Large intestine (tissue), 3 donors: ENCODE measurements at regions not wholly inside any gene's neighbourhood (a gene's known extent, or its start where the extent isn't known, plus 50 kb on each side); places are given as distances from the start of the nearest gene placed in this dataset.
A peak's percentile ranks its signal among the peaks of the same experiment; 100 is the strongest.

ENCODE experiments used
- DNase-seq, 2 donors: peaks; one replicate each; pipeline versions ENCODE4 v3.0.0 to v3.0.0-alpha.2; 2013
- H3K27ac ChIP-seq: one replicate; pipeline ENCODE4 v1.5.1; 2013; ENCODE audit warnings: low read length
- H3K27me3 ChIP-seq: 2 replicates; pipeline ENCODE4 v1.6.1; 2013; ENCODE audit warnings: low read length; ENCODE audit not compliant: control insufficient read depth, insufficient read depth
- H3K36me3 ChIP-seq: 2 replicates; pipeline ENCODE4 v1.6.1; 2013; ENCODE audit warnings: low read length; ENCODE audit not compliant: control insufficient read depth, insufficient read depth
- H3K4me1 ChIP-seq: one replicate; pipeline ENCODE4 v1.6.1; 2013; ENCODE audit warnings: low read length; ENCODE audit not compliant: control insufficient read depth, insufficient read depth
- H3K4me3 ChIP-seq: one replicate; pipeline ENCODE4 v1.5.1; 2013; ENCODE audit warnings: low read length
- H3K9me3 ChIP-seq: one replicate; pipeline ENCODE4 v1.6.1; 2013; ENCODE audit warnings: mild to moderate bottlenecking, low read depth, low read length, moderate library complexity; ENCODE audit not compliant: control insufficient read depth
- WGBS: methylation state at CpG from one replicate; pipeline ENCODE4 v1.1.5; 2013; ENCODE audit warnings: low lambda C conversion rate; ENCODE audit not compliant: insufficient coverage; 5-methylcytosine and 5-hydroxymethylcytosine counted together

DNA sequence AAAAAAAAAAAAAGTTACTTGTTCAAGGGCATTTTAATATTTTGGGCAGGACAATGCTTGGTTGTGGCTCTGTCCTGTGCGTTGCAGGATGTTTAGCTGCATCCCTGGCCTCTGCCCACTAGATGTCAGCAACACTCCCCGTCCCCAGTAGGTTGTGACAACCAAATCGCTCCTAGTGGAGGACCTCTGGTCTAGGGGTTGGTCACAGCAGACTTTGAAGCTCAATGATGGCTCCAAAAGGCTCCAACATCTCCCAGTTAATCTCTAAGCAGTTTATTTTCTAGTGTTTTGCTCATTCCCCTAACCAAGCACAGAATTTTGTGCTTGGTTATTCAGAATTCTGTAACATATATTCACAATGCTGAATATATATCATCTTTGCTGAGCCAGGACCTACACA lies 67.0 kb downstream of the CHRNA1 start:
- H3K27ac ChIP-seq = no peak overlapping the region
- H3K36me3 ChIP-seq = no peaks in the 10 kb centered on the region
- WGBS = no CpG with 5 or more reads among the region's 3 CpGs
- peak; percentile 29 to 34 for DNase-seq
- no peak overlapping the region for H3K4me3 ChIP-seq
- H3K4me1 ChIP-seq = no peaks in the 10 kb centered on the region
- H3K9me3 ChIP-seq = no peaks in the 10 kb centered on the region
- H3K27me3 ChIP-seq = peaks cover 10% of the 10 kb centered on the region

- peaks cover 14% of the 10 kb centered on the region for H3K27me3 ChIP-seq
- H3K4me3 ChIP-seq = no peak overlapping the region
- no peaks in the 10 kb centered on the region for H3K36me3 ChIP-seq
- no peaks in the 10 kb centered on the region for H3K4me1 ChIP-seq
- no peak for DNase-seq
- H3K9me3 ChIP-seq = no peaks in the 10 kb centered on the region
- H3K27ac ChIP-seq = no peak overlapping the region
- WGBS = no CpG with 5 or more reads among the region's 2 CpGs
Measured at GRCh38 chr2:174694920-174695319, 69.4 kb downstream of the CHRNA1 start.

DNA sequence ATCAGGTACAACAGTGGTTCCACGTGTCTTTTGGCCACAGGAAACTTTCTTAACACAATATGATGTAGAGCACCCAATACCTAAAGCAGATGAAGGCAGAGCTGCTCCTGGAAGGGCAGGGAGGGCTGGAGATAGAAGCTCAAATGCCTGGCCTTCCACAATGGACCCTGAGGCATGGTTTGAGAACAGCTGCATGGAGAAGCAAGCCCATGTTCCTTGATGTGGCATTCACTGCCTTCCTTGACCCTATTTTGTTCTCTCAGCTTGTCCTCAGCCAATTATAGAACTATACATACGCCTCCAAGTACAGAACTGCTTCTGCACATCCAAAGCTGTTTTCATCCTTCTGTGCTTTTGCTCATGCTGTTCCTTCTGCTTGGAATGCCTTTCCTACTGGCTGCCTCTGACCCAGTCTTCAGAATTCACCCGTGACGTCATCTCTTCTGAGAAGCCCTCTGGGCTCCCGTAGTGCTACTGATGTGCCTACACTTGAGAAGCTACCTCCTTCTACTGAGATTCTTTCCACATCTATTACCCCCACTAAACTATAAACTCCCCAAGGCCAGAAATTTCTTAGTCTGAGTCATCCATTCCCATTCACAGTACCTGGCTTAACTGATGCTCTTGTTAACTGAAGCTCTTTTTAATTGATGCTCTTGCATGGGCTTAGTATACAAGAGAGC lies 69.9 kb downstream of the CHRNA1 start:
- no peak overlapping the region for H3K4me3 ChIP-seq
- no peaks in the 10 kb centered on the region for H3K4me1 ChIP-seq
- WGBS = no CpG with 5 or more reads among the region's 5 CpGs
- no peak for DNase-seq
- H3K9me3 ChIP-seq = no peaks in the 10 kb centered on the region
- no peak overlapping the region for H3K27ac ChIP-seq
- H3K36me3 ChIP-seq = no peaks in the 10 kb centered on the region
- H3K27me3 ChIP-seq = peaks cover 16% of the 10 kb centered on the region

- Histone ChIP-seq H3K4me3 (no peak overlapping the region), H3K36me3 (no peaks in the 10 kb centered on the region), H3K4me1 (no peaks in the 10 kb centered on the region), H3K9me3 (no peaks in the 10 kb centered on the region), H3K27me3 (peaks cover 16% of the 10 kb centered on the region), H3K27ac (no peak overlapping the region)
- WGBS = 100% methylated on average over 1 of the region's 5 CpGs
- no peak for DNase-seq
Measured at GRCh38 chr2:174693344-174693743, 70.9 kb downstream of the CHRNA1 start.

DNA sequence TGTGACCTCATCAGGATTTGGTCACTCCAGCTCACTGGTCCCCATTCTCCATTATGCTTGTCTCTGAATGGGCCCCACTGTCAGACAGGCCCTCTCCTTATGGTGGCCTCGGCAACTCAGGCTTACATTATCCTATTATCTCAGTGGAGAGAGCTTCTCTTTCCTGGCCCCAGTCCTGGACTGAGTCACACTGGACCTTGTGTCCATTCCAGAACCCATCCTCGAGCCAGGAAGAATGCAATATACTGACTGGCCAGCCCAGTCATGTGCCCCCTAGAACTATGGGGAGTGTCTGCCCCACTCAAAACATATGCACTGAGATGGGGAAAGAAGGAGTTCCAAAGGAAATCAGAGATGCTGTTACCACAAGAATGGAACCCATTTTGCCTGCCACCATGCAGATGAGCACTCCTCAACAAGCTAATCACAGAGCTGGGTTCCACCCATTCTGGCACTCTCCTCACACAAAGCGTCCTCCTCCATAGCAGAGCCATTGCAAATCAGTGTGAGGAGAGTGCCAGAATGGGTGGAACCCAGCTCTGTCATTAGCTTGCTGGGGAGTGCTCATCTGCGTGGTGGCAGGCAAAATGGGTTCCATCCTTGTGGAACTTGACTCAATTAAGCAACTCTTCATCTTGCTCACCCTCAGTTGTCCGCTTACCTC lies 71.9 kb downstream of the CHRNA1 start:
- no peak for DNase-seq
- no peaks in the 10 kb centered on the region for H3K9me3 ChIP-seq
- WGBS = no CpG with 5 or more reads among the region's 5 CpGs
- H3K4me1 ChIP-seq = no peaks in the 10 kb centered on the region
- H3K27ac ChIP-seq = no peak overlapping the region
- no peaks in the 10 kb centered on the region for H3K36me3 ChIP-seq
- H3K27me3 ChIP-seq = peaks cover 16% of the 10 kb centered on the region
- no peak overlapping the region for H3K4me3 ChIP-seq

DNA sequence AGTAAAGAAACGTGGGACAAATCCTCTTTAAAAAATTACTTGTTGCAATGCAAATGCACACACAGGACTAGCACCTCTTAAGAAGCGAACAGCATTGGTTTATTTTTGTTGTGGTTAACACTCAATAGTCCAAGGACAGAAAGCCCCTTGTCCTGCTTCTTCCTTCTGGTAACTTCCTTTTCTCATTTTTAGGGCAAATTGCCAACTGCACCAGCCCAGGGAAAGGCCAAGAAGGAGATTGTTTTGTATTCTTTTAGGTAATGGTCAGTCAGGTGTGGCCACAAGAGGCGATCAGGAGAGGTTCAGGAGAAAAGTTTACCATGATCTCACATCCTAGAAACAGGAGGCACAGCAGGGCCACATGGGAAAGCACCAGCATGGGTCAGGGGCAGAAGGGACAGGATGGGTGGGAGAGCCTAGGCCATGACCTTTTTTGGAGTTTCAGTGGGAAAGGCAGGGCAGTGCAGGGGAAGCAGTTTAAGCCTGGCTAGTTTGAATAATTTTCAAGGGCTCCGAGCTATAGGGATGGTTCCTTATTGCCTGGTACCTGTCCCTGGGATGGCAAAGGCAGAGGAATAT lies 73.0 kb downstream of the CHRNA1 start:
- no peaks in the 10 kb centered on the region for H3K36me3 ChIP-seq
- WGBS = 100% methylated on average over 1 of the region's 4 CpGs
- DNase-seq = no peak
- H3K4me3 ChIP-seq = no peak overlapping the region
- H3K27ac ChIP-seq = no peak overlapping the region
- no peaks in the 10 kb centered on the region for H3K9me3 ChIP-seq
- H3K27me3 ChIP-seq = peaks cover 16% of the 10 kb centered on the region
- no peaks in the 10 kb centered on the region for H3K4me1 ChIP-seq

DNA sequence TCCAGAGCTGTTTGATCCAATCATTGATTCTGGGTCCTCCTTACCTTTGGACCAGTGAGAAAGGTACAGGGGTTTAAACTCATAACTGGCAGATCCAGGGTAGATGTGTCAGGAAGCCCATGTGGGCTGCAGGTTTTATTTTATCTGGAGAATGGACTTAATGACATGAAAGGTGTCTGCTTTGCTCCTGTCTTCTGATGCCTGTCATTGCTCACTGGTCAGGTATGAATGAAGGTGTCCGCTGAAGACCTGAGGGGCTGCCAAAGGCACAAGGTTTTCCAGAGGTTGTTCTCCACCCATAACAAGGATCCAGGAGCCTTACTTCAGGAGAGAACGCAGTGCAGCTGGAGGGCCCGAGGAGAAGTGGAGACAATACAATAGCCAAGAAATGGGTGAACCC lies 74.2 kb downstream of the CHRNA1 start:
- no peak for DNase-seq
- Histone ChIP-seq H3K27ac (no peak overlapping the region), H3K36me3 (no peaks in the 10 kb centered on the region), H3K27me3 (peaks cover 13% of the 10 kb centered on the region), H3K9me3 (no peaks in the 10 kb centered on the region), H3K4me1 (no peaks in the 10 kb centered on the region), H3K4me3 (no peak overlapping the region)
- WGBS = no CpG with 5 or more reads among the region's 3 CpGs

GRCh38 chr2:174688079-174688478 lies 76.2 kb downstream of the CHRNA1 start:
- H3K4me3 ChIP-seq = no peak overlapping the region
- no peaks in the 10 kb centered on the region for H3K36me3 ChIP-seq
- peaks cover 20% of the 10 kb centered on the region for H3K27me3 ChIP-seq
- H3K27ac ChIP-seq = no peak overlapping the region
- WGBS = 54% methylated on average over 2 of the region's 2 CpGs
- H3K4me1 ChIP-seq = peaks cover 5% of the 10 kb centered on the region
- no peaks in the 10 kb centered on the region for H3K9me3 ChIP-seq
- DNase-seq = no peak

DNA sequence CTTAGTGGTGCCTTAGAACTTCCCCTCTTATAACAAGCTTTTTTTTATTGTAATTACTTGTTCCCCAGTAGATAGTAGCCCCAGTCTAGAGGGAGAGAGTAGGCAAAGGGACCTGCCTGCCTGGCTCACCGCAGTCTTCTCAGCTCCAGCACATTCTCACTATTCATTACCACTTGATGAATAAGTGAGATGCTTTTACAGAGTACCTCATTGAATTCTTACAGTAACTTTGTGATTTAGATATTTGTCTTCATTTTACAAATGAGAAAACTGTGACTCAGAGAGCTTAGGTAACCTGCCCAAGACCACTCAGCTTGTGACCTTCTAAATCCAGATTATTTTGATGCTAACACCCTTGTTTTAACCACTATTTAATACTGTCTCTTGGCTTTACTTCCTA lies 77.8 kb downstream of the CHRNA1 start:
- WGBS = no CpG with 5 or more reads among the region's 1 CpG
- H3K27me3 ChIP-seq = peaks cover 22% of the 10 kb centered on the region
- no peak overlapping the region for H3K27ac ChIP-seq
- no peaks in the 10 kb centered on the region for H3K36me3 ChIP-seq
- H3K9me3 ChIP-seq = no peaks in the 10 kb centered on the region
- H3K4me1 ChIP-seq = peaks cover 5% of the 10 kb centered on the region
- H3K4me3 ChIP-seq = no peak overlapping the region
- no peak for DNase-seq

- 0% methylated on average over 2 of the region's 10 CpGs for WGBS
- H3K36me3 ChIP-seq = no peaks in the 10 kb centered on the region
- peaks cover 16% of the 10 kb centered on the region for H3K27me3 ChIP-seq
- no peak overlapping the region for H3K27ac ChIP-seq
- DNase-seq = peak in 1 of 2 donors; percentile 59
- H3K9me3 ChIP-seq = no peaks in the 10 kb centered on the region
- peaks cover 5% of the 10 kb centered on the region for H3K4me1 ChIP-seq
- H3K4me3 ChIP-seq = peak overlapping the region; percentile 63
Measured at GRCh38 chr2:174683392-174683759, 80.9 kb downstream of the CHRNA1 start.
